Activated CD8-positive, alpha-beta T cell treated with anti-CD3 and anti-CD28 coated beads for 36 hours (primary cell): ENCODE measurements at regions not wholly inside any gene's neighbourhood (a gene's known extent, or its start where the extent isn't known, plus 50 kb on each side); places are given as distances from the start of the nearest gene placed in this dataset.

Source experiments
- ATAC-seq: fragments of 200-7000 bp; cut with Tn5 transposase; one replicate; pipeline ENCODE4 v1.10.0; 2021; ENCODE audit warnings: mild to moderate bottlenecking, moderate library complexity
- CTCF ChIA-PET: fragments of 350-600 bp; sonication (Branson Sonifier 250); formaldehyde crosslinking; loops from one replicate; lab custom pipeline; 2021; ENCODE audit warnings: antibody characterized with exemption; lab: Charles Lee
- POLR2A ChIA-PET: fragments of 350-600 bp; sonication (Branson Sonifier 250); formaldehyde crosslinking; loops from one replicate; lab custom pipeline; 2021; ENCODE audit warnings: antibody characterized with exemption; lab: Charles Lee
- DNase-seq: peaks from one replicate; pipeline ENCODE4 v3.0.0-alpha.2; 2020
- H3K27ac Mint-ChIP-seq: one replicate; pipeline ENCODE4 v1.8.0; 2021; ENCODE audit warnings: mild to moderate bottlenecking, mixed read lengths
- H3K27me3 Mint-ChIP-seq: one replicate; pipeline ENCODE4 v1.8.0; 2021; ENCODE audit warnings: mixed read lengths
- H3K36me3 Mint-ChIP-seq: one replicate; pipeline ENCODE4 v1.8.0; 2021; ENCODE audit warnings: low read depth, mixed read lengths
- H3K4me1 Mint-ChIP-seq: one replicate; pipeline ENCODE4 v1.8.0; 2021; ENCODE audit warnings: low read depth, mixed read lengths
- H3K4me3 Mint-ChIP-seq: one replicate; pipeline ENCODE4 v1.8.0; 2021; ENCODE audit warnings: mild to moderate bottlenecking, moderate library complexity, mixed read lengths
- H3K9me3 Mint-ChIP-seq: one replicate; pipeline ENCODE4 v1.8.0; 2021; ENCODE audit warnings: mixed read lengths
- CTCF ChIP-seq: fragments of 200-600 bp; IDR thresholded peaks from one replicate; pipeline ENCODE4 v1.8.0; 2022; ENCODE audit warnings: antibody characterized with exemption, mild to moderate bottlenecking
- intact Hi-C: fragments of 100-400 bp; cut with micrococcal nuclease; formaldehyde crosslinking; loops from one replicate; pipeline ENCODE4 v1.10.0; 2022

GRCh38 chr2:22952656-22953225 lies 432.2 kb upstream of the KLHL29 start:
- H3K27me3 Mint-ChIP-seq = no peaks in the 10 kb centered on the region
- ATAC-seq (no peak), DNase-seq (no peak)
- H3K9me3 Mint-ChIP-seq = no peaks in the 10 kb centered on the region
- ChIA-PET CTCF (no interaction called here), POLR2A (no interaction called here)
- H3K4me1 Mint-ChIP-seq = no peaks in the 10 kb centered on the region
- intact Hi-C loops = no loop called here
- TF ChIP-seq CTCF = no peak
- no peaks in the 10 kb centered on the region for H3K36me3 Mint-ChIP-seq
- no peak overlapping the region for H3K27ac Mint-ChIP-seq
- no peak overlapping the region for H3K4me3 Mint-ChIP-seq

- CTCF ChIA-PET = no interaction called here
- no peak overlapping the region for H3K27ac Mint-ChIP-seq
- intact Hi-C loops = no loop called here
- no peak overlapping the region for H3K4me3 Mint-ChIP-seq
- no peak for DNase-seq
- no peaks in the 10 kb centered on the region for H3K9me3 Mint-ChIP-seq
- H3K27me3 Mint-ChIP-seq = no peaks in the 10 kb centered on the region
- POLR2A ChIA-PET = no interaction called here
- no peak for ATAC-seq
- no peak for TF ChIP-seq CTCF
- H3K36me3 Mint-ChIP-seq = no peaks in the 10 kb centered on the region
- no peaks in the 10 kb centered on the region for H3K4me1 Mint-ChIP-seq
These were observed 427.5 kb upstream of the KLHL29 start for GRCh38 chr2:22957446-22957845.

- DNase-seq = no peak
- intact Hi-C loops = no loop called here
- H3K36me3 Mint-ChIP-seq = no peaks in the 10 kb centered on the region
- ATAC-seq = no peak
- POLR2A ChIA-PET = no interaction called here
- CTCF ChIA-PET = no interaction called here
- H3K4me1 Mint-ChIP-seq = no peaks in the 10 kb centered on the region
- no peak overlapping the region for H3K27ac Mint-ChIP-seq
- H3K9me3 Mint-ChIP-seq = no peaks in the 10 kb centered on the region
- H3K4me3 Mint-ChIP-seq = no peak overlapping the region
- H3K27me3 Mint-ChIP-seq = no peaks in the 10 kb centered on the region
- TF ChIP-seq CTCF = no peak
These were observed 426.7 kb upstream of the KLHL29 start for GRCh38 chr2:22958308-22958707.

- ATAC-seq (no peak), DNase-seq (no peak)
- Mint-ChIP-seq H3K4me3 (no peak overlapping the region), H3K4me1 (no peaks in the 10 kb centered on the region), H3K9me3 (no peaks in the 10 kb centered on the region), H3K27me3 (peaks cover 6% of the 10 kb centered on the region), H3K27ac (no peak overlapping the region), H3K36me3 (no peaks in the 10 kb centered on the region)
- no peak for TF ChIP-seq CTCF
- CTCF ChIA-PET = no interaction called here
- POLR2A ChIA-PET = no interaction called here
- intact Hi-C loops = no loop called here
These were observed 417.2 kb upstream of the KLHL29 start for GRCh38 chr2:22967756-22968155.

- no peak overlapping the region for H3K4me3 Mint-ChIP-seq
- no peak for TF ChIP-seq CTCF
- no peaks in the 10 kb centered on the region for H3K4me1 Mint-ChIP-seq
- no peaks in the 10 kb centered on the region for H3K9me3 Mint-ChIP-seq
- ATAC-seq (no peak), DNase-seq (no peak)
- H3K27ac Mint-ChIP-seq = no peak overlapping the region
- H3K36me3 Mint-ChIP-seq = no peaks in the 10 kb centered on the region
- ChIA-PET CTCF (no interaction called here), POLR2A (no interaction called here)
- intact Hi-C loops = no loop called here
- peaks cover 6% of the 10 kb centered on the region for H3K27me3 Mint-ChIP-seq
These were observed 414.5 kb upstream of the KLHL29 start for GRCh38 chr2:22970284-22970975.
